Activated B cell treated with CpG ODN at 0.5 μM for 24 hours (primary cell): ENCODE measurements at regions not wholly inside any gene's neighbourhood (a gene's known extent, or its start where the extent isn't known, plus 50 kb on each side); places are given as distances from the start of the nearest gene placed in this dataset.

ENCODE experiments used
- ATAC-seq: fragments of 200-7000 bp; cut with Tn5 transposase; one replicate; pipeline ENCODE4 v1.10.0; 2021; ENCODE audit warnings: low read depth, mild to moderate bottlenecking, moderate library complexity
- CTCF ChIA-PET: fragments of 350-600 bp; sonication (Branson Sonifier 250); formaldehyde crosslinking; loops from one replicate; lab custom pipeline; 2021; ENCODE audit warnings: antibody characterized with exemption; lab: Charles Lee
- POLR2A ChIA-PET: fragments of 350-600 bp; sonication (Branson Sonifier 250); formaldehyde crosslinking; loops from one replicate; lab custom pipeline; 2021; ENCODE audit warnings: antibody characterized with exemption; lab: Charles Lee
- DNase-seq: peaks from one replicate; pipeline ENCODE4 v3.0.0; 2022
- H3K27ac Mint-ChIP-seq: one replicate; pipeline ENCODE4 v1.8.0; 2020; ENCODE audit warnings: mixed read lengths
- H3K27me3 Mint-ChIP-seq: one replicate; pipeline ENCODE4 v1.8.0; 2021; ENCODE audit warnings: mixed read lengths
- H3K36me3 Mint-ChIP-seq: one replicate; pipeline ENCODE4 v1.8.0; 2021; ENCODE audit warnings: low read depth, mixed read lengths
- H3K4me1 Mint-ChIP-seq: one replicate; pipeline ENCODE4 v1.8.0; 2021; ENCODE audit warnings: mixed read lengths
- H3K4me3 Mint-ChIP-seq: one replicate; pipeline ENCODE4 v1.8.0; 2020; ENCODE audit warnings: mild to moderate bottlenecking, mixed read lengths
- H3K9me3 Mint-ChIP-seq: one replicate; pipeline ENCODE4 v1.8.0; 2020; ENCODE audit warnings: mixed read lengths
- CTCF ChIP-seq: fragments of 200-600 bp; IDR thresholded peaks from one replicate; pipeline ENCODE4 v1.8.0; 2022; ENCODE audit warnings: antibody characterized with exemption, mild to moderate bottlenecking
- intact Hi-C: fragments of 100-400 bp; cut with micrococcal nuclease; formaldehyde crosslinking; loops from one replicate; pipeline ENCODE4 v1.15.1; 2024

- no peak for TF ChIP-seq CTCF
- no peaks in the 10 kb centered on the region for H3K36me3 Mint-ChIP-seq
- H3K4me1 Mint-ChIP-seq = no peaks in the 10 kb centered on the region
- no peak for DNase-seq
- CTCF ChIA-PET = no interaction called here
- POLR2A ChIA-PET = no interaction called here
- no peaks in the 10 kb centered on the region for H3K27me3 Mint-ChIP-seq
- no peak overlapping the region for H3K4me3 Mint-ChIP-seq
- no peak overlapping the region for H3K27ac Mint-ChIP-seq
- no peak for ATAC-seq
- intact Hi-C loops = no loop called here
- H3K9me3 Mint-ChIP-seq = peaks cover 2% of the 10 kb centered on the region
Measured at GRCh38 chr7:87007038-87007437, 52.4 kb downstream of the ELAPOR2 start.

GRCh38 chr7:87004956-87005355 is 54.5 kb downstream of the ELAPOR2 start:
- DNase-seq (no peak), ATAC-seq (no peak)
- no peaks in the 10 kb centered on the region for H3K27me3 Mint-ChIP-seq
- H3K36me3 Mint-ChIP-seq = no peaks in the 10 kb centered on the region
- TF ChIP-seq CTCF = no peak
- H3K4me3 Mint-ChIP-seq = no peak overlapping the region
- CTCF ChIA-PET = no interaction called here
- H3K27ac Mint-ChIP-seq = no peak overlapping the region
- peaks cover 2% of the 10 kb centered on the region for H3K9me3 Mint-ChIP-seq
- H3K4me1 Mint-ChIP-seq = no peaks in the 10 kb centered on the region
- intact Hi-C loops = loop anchor here (5.0 kb wide), 1 partner anchor 48 kb away; no protein-coding TSS in a partner anchor
- POLR2A ChIA-PET = no interaction called here

GRCh38 chr7:87003872-87004798 is 55.3 kb downstream of the ELAPOR2 start:
- Mint-ChIP-seq H3K9me3 (peaks cover 2% of the 10 kb centered on the region), H3K27ac (no peak overlapping the region), H3K27me3 (no peaks in the 10 kb centered on the region), H3K36me3 (no peaks in the 10 kb centered on the region), H3K4me1 (no peaks in the 10 kb centered on the region), H3K4me3 (no peak overlapping the region)
- ChIA-PET CTCF (no interaction called here), POLR2A (no interaction called here)
- DNase-seq = no peak
- intact Hi-C loops = loop anchor here (5.0 kb wide), 1 partner anchor 47 kb away; no protein-coding TSS in a partner anchor
- no peak for TF ChIP-seq CTCF
- ATAC-seq = no peak

- intact Hi-C loops = loop anchor here (5.0 kb wide), 1 partner anchor 44 kb away; no protein-coding TSS in a partner anchor
- ChIA-PET POLR2A (no interaction called here), CTCF (interaction anchor here (0.6 kb wide), 1 partner anchor 36 kb away, joined by 3 read pairs; no protein-coding TSS in a partner anchor)
- Mint-ChIP-seq H3K27me3 (peaks cover 3% of the 10 kb centered on the region), H3K36me3 (no peaks in the 10 kb centered on the region), H3K4me3 (no peak overlapping the region), H3K27ac (no peak overlapping the region), H3K4me1 (no peaks in the 10 kb centered on the region), H3K9me3 (peaks cover 2% of the 10 kb centered on the region)
- TF ChIP-seq CTCF = no peak
- DNase-seq (no peak), ATAC-seq (no peak)
Measured at GRCh38 chr7:87001214-87001613, 58.2 kb downstream of the ELAPOR2 start.

- POLR2A ChIA-PET = no interaction called here
- no peak for TF ChIP-seq CTCF
- ATAC-seq (no peak), DNase-seq (no peak)
- Mint-ChIP-seq H3K4me1 (no peaks in the 10 kb centered on the region), H3K36me3 (no peaks in the 10 kb centered on the region), H3K27ac (no peak overlapping the region), H3K9me3 (peaks cover 2% of the 10 kb centered on the region), H3K4me3 (no peak overlapping the region), H3K27me3 (peaks cover 3% of the 10 kb centered on the region)
- intact Hi-C loops = loop anchor here (5.0 kb wide), 1 partner anchor 43 kb away; no protein-coding TSS in a partner anchor
- CTCF ChIA-PET = interaction anchor here (0.6 kb wide), 1 partner anchor 37 kb away, joined by 3 read pairs; no protein-coding TSS in a partner anchor
Measured at GRCh38 chr7:87000344-87000743, 59.1 kb downstream of the ELAPOR2 start.
